Breast epithelium (tissue), 4 donors: ENCODE measurements at regions not wholly inside any gene's neighbourhood (a gene's known extent, or its start where the extent isn't known, plus 50 kb on each side); places are given as distances from the start of the nearest gene placed in this dataset.

ENCODE experiments used
- DNase-seq, 2 donors: peaks; one replicate each; pipeline ENCODE4 v3.0.0-alpha.2; 2019; ENCODE audit warnings: low spot score in 2 of 2
- H3K27ac ChIP-seq, 2 donors: fragments of 200-600 bp; sonication (generic) in 1 of 2; one replicate each; pipeline ENCODE4 v1.5.1; 2016 to 2019; ENCODE audit warnings: mild to moderate bottlenecking in 1 of 2
- H3K27me3 ChIP-seq, 2 donors: fragments of 200-600 bp; sonication (generic) in 1 of 2; one replicate each; pipeline versions ENCODE4 v1.5.1 to v1.6.0; 2017 to 2019; ENCODE audit warnings: control low read depth in 1 of 2, mild to moderate bottlenecking in 1 of 2
- H3K36me3 ChIP-seq: fragments of 200-600 bp; one replicate; pipeline ENCODE4 v1.5.1; 2019
- H3K4me1 ChIP-seq, 2 donors: fragments of 200-600 bp; sonication (generic); one replicate each; pipeline ENCODE4 v1.5.1; 2016 to 2019; ENCODE audit warnings: control low read depth in 1 of 2
- H3K4me3 ChIP-seq, 3 donors: fragments of 200-600 bp; sonication (generic); 1 replicate in 2 of 3; 2 replicates in 1 of 3; pipeline ENCODE4 v1.5.1; 2016 to 2019; ENCODE audit warnings: mild to moderate bottlenecking in 3 of 3, moderate library complexity in 2 of 3
- H3K9me3 ChIP-seq, 2 donors: fragments of 200-600 bp; sonication (generic) in 1 of 2; one replicate each; pipeline ENCODE4 v1.5.1; 2016 to 2019; ENCODE audit warnings: control low read depth in 1 of 2
- POLR2A ChIP-seq: fragments of 450-650 bp; IDR thresholded peaks from one replicate; pipeline ENCODE4 v1.6.1; 2016; ENCODE audit warnings: antibody characterized with exemption, mild to moderate bottlenecking, moderate library complexity
- POLR2AphosphoS5 ChIP-seq, 3 donors: sonication (generic); formaldehyde crosslinking; IDR thresholded peaks; one replicate each; pipeline ENCODE4 v1.6.1; 2017; ENCODE audit warnings: antibody characterized with exemption in 3 of 3
- intact Hi-C: fragments of 100-400 bp; cut with DNase I; formaldehyde crosslinking; loops from one replicate; pipeline ENCODE4 v1.15.1; 2023; ENCODE audit warnings: low total_unique reads
- TF ChIP-seq, protein P1 (sequence below), 3 donors: fragments of 450-650 bp; IDR thresholded peaks; one replicate each; pipeline ENCODE4 v1.5.1; 2016 to 2017; ENCODE audit warnings: antibody characterized with exemption in 3 of 3, mild to moderate bottlenecking in 3 of 3, moderate library complexity in 3 of 3

DNA sequence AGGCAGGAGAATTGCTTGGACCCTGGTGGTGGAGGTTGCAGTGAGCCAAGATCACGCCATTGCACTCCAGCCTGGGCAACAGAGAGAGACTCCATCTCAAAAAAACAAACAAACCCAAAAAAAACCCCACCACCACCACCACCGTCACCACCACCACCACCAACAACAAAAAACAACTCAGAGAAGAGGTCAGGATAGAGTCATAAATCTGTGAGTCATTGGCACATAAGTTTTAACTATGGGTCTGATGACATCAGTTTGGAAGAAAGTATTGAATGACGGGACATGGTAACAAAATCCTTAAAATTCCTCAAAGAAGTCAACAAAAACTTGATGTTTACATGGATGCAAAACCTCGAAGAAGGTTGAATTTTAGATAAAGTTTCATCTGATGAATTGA, 288.0 kb upstream of the SFRP2 start:
- no peaks in the 10 kb centered on the region for H3K27me3 ChIP-seq
- no peak for DNase-seq
- TF ChIP-seq POLR2AphosphoS5 (IDR thresholded peaks at IDR 0.05), result no peak
- no peak for TF ChIP-seq POLR2A
- TF ChIP-seq, protein P1, sequence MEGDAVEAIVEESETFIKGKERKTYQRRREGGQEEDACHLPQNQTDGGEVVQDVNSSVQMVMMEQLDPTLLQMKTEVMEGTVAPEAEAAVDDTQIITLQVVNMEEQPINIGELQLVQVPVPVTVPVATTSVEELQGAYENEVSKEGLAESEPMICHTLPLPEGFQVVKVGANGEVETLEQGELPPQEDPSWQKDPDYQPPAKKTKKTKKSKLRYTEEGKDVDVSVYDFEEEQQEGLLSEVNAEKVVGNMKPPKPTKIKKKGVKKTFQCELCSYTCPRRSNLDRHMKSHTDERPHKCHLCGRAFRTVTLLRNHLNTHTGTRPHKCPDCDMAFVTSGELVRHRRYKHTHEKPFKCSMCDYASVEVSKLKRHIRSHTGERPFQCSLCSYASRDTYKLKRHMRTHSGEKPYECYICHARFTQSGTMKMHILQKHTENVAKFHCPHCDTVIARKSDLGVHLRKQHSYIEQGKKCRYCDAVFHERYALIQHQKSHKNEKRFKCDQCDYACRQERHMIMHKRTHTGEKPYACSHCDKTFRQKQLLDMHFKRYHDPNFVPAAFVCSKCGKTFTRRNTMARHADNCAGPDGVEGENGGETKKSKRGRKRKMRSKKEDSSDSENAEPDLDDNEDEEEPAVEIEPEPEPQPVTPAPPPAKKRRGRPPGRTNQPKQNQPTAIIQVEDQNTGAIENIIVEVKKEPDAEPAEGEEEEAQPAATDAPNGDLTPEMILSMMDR (IDR thresholded peaks at IDR 0.05), result no peak
- H3K36me3 ChIP-seq, result no peaks in the 10 kb centered on the region
- no peak overlapping the region for H3K27ac ChIP-seq
- no peaks in the 10 kb centered on the region for H3K9me3 ChIP-seq
- H3K4me3 ChIP-seq, result no peak overlapping the region
- intact Hi-C loops, result no loop called here
- no peaks in the 10 kb centered on the region for H3K4me1 ChIP-seq

DNA sequence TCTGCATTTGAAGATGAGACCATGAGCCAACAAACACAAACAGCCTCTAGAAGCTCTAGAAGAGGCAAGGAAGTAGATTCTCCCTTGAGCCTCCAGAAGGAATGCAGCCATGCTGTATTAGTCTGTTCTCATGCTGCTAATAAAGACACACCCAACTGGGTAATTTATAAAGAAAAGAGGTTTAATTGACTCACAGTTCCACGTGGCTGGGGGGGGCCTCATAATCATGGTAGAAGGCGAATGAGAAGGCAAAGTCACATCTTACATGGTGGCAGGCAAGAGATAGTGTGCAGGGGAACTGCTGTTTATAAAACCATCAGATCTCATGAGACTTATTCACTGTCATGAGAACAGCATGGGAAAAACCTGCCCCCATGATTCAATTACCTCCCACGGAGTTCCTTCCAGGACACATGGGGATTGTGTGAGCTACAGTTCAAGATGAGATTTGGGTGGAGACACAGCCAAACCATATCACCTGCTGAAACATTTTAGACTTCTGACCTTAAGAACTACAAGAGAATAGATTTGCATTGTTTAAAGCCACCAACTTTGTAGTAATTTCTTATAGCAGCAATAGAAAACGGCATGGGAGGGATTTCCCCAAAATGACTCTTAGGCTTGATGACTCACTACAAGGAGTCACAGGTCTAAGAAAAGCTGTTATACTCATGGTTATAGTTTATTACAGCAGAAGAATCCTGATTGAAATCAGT, 284.4 kb upstream of the SFRP2 start:
- no peaks in the 10 kb centered on the region for H3K27me3 ChIP-seq
- intact Hi-C loops, result no loop called here
- no peak overlapping the region for H3K4me3 ChIP-seq
- no peaks in the 10 kb centered on the region for H3K36me3 ChIP-seq
- TF ChIP-seq POLR2AphosphoS5 (IDR thresholded peaks at IDR 0.05), result no peak
- TF ChIP-seq, protein P1 (IDR thresholded peaks at IDR 0.05), result no peak
- TF ChIP-seq POLR2A, result no peak
- H3K9me3 ChIP-seq, result no peaks in the 10 kb centered on the region
- H3K27ac ChIP-seq, result no peak overlapping the region
- no peaks in the 10 kb centered on the region for H3K4me1 ChIP-seq
- no peak for DNase-seq

DNA sequence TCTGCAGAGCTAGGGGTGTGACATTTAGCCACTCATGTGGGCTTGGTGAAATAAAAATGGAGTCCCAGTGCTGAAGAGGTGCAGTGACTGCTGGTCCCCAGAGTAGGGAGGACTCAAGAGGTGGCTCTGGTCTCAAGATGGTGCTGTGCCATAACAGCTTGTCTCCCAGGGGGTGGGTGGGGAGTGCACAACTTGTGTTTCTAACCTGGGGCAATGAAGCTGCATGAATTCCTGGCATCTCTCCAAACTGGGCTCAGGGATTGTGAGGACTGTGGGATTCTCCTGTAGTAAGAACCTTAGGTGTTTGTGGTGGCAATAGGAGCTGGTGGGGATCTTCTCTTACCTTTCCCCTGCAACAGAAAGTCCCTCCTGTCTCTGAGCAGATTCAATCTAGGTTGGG, 278.9 kb upstream of the SFRP2 start:
- peaks cover 23 to 30% of the 10 kb centered on the region in 2 donors for H3K9me3 ChIP-seq
- H3K27me3 ChIP-seq, result no peaks in the 10 kb centered on the region
- TF ChIP-seq POLR2AphosphoS5 (IDR thresholded peaks at IDR 0.05) (no peak), POLR2A (no peak)
- TF ChIP-seq, protein P1 (IDR thresholded peaks at IDR 0.05), result no peak
- no peaks in the 10 kb centered on the region for H3K36me3 ChIP-seq
- intact Hi-C loops, result no loop called here
- H3K4me3 ChIP-seq, result no peak overlapping the region
- DNase-seq, result no peak
- H3K4me1 ChIP-seq, result no peaks in the 10 kb centered on the region
- no peak overlapping the region for H3K27ac ChIP-seq

DNA sequence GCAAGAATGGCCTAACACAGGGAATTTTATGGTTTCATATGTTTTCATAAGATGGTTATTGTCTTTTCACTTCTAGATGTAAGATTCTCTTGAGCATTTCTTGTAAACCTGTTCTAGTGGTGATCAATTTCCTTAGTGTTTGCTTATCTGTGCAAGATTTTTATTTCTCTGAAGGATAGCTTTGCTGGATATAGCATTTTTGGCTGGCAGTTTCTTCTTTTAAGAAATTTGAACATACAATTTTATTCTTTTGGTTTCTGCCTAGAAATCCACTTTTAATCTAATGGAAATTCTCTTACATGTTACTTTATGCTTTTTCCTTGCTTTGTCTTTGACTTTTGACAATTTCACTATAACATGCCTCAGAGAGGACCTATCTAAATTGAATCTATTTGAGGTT, 276.5 kb upstream of the SFRP2 start:
- Histone ChIP-seq H3K27me3 (no peaks in the 10 kb centered on the region), H3K36me3 (no peaks in the 10 kb centered on the region), H3K4me1 (no peaks in the 10 kb centered on the region), H3K9me3 (peaks cover 29 to 41% of the 10 kb centered on the region in 2 donors), H3K27ac (no peak overlapping the region), H3K4me3 (no peak overlapping the region)
- no peak for DNase-seq
- TF ChIP-seq, protein P1 (IDR thresholded peaks at IDR 0.05), result no peak
- intact Hi-C loops, result no loop called here

DNA sequence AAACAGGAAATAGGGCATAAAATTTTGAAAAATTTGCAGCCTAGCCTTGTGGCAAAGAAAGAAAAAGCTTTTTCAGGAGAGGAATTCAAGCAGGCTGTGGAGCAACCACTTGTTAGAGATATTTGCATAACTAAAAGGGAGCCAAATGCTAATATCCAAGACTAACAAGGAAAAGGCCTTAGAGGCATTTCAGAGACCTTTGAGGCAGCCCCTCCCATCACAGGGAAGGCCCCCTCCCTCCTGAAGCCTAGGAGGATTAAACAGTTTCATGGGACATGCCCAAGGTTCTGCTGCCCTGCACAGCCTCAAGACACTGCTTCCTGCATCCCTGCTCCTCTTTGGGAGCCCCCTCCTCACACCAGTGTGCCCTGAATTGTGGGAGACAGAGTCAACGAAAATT, 275.4 kb upstream of the SFRP2 start:
- no peak overlapping the region for H3K4me3 ChIP-seq
- H3K27me3 ChIP-seq, result no peaks in the 10 kb centered on the region
- DNase-seq, result no peak
- no peaks in the 10 kb centered on the region for H3K36me3 ChIP-seq
- no peak for TF ChIP-seq POLR2AphosphoS5 (IDR thresholded peaks at IDR 0.05)
- TF ChIP-seq, protein P1 (IDR thresholded peaks at IDR 0.05), result no peak
- TF ChIP-seq POLR2A, result no peak
- no peaks in the 10 kb centered on the region for H3K4me1 ChIP-seq
- intact Hi-C loops, result no loop called here
- H3K27ac ChIP-seq, result no peak overlapping the region
- peaks cover 31 to 48% of the 10 kb centered on the region in 2 donors for H3K9me3 ChIP-seq
